GM18517 (cell line): ENCODE measurements at regions not wholly inside any gene's neighbourhood (a gene's known extent, or its start where the extent isn't known, plus 50 kb on each side); places are given as distances from the start of the nearest gene placed in this dataset.
"Not testable (repeated sequence)": the region's sequence is repeated elsewhere in the genome, so short reads cannot be mapped to it uniquely, and the experiment has no call there.

Experiments
- ATAC-seq: cut with Tn5 transposase; IDR thresholded peaks from one replicate; pipeline ENCODE4 v1.9.1; 2021; ENCODE audit warnings: mild to moderate bottlenecking, moderate library complexity; ENCODE audit not compliant: unreplicated experiment

DNA sequence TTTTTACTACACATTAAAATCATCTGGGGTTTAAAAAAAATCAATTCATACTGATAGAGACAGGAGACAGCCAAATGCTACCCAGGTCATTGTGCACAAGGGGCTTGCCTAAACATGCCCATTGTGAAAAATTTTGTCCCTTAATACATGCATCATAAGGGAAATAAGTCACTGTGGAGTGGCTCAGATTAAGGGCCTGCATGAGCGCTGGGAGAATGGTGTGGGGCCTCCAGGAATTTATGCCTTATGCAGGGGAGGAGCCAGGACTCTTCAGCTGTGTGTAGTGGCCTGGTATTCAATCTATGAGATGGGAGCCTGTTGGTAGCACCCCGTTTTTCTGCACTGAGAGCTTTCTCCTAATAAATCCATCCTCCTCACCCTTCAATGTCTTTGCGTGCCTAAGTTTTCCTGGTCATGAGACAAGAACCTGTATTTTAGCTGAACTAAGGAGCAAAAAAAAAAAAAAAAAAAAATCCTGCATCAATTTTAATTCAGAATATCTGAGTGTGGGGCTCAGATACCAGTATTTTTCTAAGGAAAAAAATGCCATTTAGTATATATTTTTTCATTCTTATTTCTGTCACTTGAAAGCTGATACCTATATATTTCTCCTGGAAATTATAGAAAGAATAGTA is 997.6 kb upstream of the ATXN8OS start:
- no peak for ATAC-seq

DNA sequence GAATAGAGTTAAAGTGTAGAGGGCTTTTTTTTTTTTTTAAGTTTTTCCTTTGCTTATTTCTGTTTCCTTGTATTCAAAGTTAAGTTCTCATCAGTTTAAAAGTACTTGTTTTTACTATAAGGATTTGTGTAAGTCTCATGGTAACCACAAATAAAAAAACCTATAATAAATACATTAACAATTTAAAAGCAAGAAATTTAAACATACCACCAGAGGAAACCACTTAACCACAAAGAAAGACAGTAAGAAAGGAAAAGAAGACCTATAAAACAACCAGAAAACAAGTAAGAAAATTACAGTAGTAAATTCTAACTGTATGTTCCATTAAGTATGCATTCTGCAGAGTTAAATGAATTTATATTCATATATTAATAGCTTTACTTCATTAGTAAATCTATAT is 999.1 kb upstream of the ATXN8OS start:
- no peak for ATAC-seq

DNA sequence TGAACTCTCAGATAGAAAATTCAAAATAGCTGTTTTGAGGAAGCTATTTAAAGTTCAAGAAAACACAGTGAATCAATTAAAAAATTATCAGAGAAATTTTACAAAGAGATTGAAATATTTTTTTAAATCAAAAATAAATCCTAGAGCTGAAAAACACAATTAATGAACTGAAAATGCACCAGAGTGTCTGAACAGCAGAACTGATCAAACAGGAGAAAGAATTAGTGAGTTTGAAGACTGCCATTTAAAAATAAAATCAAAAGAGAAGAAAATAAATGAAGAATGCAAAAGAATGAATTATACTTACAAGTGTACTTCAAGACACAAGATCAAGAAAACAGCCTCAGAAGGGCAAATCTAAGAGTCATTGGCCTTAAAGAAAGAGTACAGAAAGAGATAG is 1000.2 kb upstream of the ATXN8OS start:
- no peak for ATAC-seq

DNA sequence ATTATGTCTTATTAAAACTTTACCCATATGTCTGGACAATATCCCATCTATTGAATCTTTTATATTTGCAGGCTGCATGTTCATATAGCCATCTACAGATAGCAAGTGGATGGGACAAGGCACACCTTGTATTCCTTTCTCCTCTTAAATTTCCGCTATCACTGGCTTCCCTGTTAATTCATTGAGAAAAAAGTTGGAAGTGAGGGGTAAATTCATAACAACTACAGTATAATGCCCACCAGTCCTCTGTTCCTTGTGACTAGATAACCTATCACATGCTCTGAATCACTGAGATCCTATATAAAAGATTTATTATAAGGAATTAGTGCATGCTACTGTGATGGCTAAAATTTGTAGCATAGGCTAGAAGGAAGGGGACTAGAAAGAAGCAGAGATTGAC is 1005.8 kb upstream of the ATXN8OS start:
- ATAC-seq, result no peak

DNA sequence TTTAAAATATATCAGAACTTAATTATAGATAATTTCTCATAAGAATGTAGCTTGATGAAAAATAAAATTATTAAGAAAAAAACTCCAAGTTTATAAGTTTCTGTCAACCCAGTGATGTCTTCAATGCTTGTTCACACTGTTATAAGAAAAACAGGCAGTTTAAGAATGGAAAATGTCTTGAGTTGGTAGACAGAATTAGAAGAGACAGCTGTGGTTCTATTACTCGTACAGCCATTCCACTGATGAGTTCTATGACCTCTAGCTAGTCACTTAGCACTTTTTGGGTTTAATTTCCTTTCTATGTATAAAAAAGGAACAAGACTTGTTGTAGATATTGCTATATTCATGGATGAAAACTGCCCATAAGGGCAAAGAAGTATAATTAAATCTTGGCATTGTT is 1013.1 kb upstream of the ATXN8OS start:
- no peak for ATAC-seq

DNA sequence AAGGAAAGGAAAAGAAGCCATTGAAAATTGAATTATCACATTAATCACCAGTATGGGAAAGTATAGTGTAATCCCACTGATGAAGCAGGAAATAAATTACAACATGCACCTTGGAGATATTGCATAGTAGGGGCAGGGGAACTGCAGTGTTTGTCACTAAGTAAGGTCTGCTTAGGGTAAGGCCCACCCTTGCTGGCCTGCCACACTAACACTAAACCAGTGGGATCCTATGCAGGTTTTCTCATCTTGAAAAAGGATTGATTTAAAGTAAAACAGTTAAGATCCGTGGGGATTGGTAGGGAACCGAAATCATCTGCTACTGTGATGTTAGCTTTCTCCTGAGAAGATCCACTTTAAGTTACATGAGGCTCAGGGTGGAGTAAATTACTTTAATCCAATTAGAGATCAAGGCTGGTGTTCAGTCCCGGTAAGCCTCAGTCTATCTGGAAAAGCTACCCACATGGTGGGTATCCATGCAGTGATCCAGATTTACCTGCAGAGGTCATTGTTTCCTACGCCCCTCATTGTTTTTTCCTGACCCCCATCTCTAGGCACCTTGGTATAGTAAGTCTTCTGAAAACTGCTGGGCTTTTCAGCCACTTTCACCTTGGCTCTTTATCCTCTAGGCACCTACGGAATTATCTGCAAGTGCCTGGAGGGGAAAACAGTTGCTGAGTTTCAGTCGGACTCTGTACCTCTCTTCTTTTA is 1014.9 kb upstream of the ATXN8OS start:
- ATAC-seq, result no peak

DNA sequence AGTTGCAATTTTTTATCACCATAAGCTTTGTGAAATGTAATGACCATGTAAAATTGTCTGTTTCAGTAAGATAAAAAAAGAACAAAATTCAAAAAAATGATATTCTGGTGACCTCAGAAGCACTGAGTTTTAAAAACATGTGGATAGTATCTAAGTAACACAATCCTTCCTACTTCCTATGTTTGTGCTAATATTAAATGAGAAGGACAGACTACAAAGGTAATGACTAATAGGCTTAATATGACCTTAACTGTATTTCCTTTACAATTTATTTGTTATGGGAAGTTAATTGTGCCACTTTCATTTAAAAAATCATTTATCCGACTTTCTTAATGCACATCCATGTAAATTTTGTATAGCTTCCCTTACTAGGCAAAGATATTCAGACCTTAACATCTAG is 1030.4 kb upstream of the ATXN8OS start:
- no peak for ATAC-seq

DNA sequence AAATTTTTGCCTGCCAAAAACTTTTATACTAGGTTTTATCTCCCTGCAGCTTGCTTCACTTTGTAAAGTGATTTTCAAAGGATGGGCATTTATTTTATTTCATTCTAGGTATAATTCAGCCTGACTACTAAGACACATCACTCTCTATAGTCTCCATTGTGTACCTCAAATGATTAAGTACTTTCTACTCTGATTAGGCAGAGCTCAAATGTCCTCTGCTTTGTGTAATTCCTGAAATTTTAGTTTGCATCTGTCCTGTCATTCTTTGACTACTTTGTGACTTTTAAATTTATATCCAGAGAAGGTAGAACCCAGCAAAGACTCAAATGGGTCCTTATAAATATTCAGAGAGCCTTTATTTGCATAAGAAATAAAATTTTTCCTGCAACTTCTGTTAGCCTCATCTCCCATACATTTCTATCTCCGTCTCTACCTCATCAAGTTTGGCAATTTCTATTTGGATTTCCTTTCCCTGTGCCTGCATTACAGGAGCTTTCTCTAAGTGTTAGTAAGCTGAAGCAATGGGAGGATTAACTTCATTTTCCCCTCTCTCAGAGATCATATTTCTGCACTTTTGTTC is 1038.0 kb upstream of the ATXN8OS start:
- ATAC-seq, result no peak

DNA sequence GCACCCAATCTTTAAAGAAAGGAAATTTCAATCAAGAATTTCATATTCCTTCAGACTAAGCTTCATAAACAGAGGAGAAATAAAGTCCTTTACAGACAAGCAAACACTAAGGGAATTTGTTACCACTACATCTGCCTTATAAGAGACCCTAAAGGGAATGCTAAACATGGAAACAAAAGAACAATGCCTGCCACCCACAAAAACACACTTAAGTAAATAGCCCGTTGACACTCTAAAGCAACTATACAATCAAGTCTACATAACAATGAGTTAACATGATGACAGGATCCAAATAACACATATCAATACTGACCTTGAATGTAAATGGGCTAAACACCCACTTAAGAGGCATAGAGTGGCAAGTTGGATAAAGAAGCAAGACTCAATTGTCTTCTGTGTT is 1056.9 kb upstream of the ATXN8OS start:
- ATAC-seq, result no peak

DNA sequence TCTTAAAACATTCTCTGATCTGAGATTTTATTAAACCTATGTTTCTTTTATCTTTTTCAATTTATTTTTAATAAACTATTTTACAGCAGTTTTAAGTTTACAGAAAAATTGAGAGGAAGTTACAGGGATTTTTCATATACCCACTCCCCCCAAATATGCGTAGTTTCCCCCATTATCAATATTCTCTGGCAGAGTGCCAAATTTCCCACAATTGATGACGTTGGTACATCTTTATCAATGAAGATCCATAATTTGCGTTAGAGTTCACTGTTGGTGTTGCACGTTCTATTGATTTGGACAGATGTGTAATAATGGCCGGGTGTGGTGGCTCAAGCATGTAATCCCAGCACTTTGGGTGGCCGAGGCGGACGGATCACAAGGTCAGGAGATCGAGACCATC is 1063.0 kb upstream of the ATXN8OS start:
- ATAC-seq, result no peak

DNA sequence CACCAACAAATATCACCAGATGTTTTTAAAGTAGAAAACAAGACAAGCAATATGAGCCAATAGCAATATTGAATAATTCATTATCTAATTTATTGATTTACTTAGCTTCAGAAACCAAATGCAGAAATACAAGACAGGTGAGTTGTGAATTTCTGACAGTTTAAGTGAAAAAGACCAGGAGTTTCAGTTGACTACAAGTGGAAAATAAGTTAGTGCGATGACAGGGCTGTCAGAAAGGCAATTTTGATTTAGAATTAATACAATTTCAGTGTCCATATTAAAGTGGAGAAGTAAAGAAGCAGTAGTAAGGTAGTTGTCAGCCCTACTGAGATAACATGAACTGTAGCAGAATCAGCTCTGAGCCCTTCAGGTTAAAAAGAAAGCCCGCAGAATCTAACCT is 1066.7 kb upstream of the ATXN8OS start:
- ATAC-seq, result no peak

DNA sequence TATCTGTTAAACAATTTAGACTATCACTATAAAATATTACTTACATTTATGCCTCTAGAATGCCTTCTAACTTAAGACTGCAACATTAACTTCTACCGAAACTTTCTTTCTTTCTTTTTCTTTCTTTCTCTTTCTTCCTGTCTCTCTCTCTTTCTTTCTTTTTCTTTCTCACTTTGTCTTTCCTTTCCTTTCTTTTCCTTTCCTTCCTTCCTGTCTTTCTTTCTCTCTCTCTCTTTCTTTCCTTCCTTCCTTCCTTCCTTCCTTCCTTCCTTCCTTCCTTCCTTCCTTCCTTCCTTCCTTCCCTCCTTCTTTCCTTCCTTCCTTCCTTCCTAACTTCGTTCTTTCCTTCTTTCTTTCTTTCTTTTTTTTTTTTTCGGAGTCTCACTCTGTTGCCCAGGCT is 1071.9 kb upstream of the ATXN8OS start:
- ATAC-seq, result no peak

DNA sequence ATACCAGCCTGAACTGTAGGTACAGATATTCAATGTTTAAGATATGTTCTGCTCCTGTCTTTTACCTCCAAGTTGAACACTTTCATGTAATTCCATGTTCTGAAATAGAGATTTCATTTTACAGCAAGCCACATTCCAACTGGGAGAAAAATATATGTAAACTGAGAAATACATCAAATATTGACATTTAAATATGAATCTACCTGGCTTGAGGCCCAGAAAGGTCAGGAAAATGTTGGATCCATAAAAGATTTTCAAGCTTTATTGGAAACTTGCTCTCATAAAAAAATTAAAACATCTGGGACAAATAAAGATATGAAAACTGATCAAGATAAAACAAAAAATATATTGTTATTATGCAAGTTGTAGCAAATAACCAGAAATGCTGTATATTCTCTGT is 1078.7 kb upstream of the ATXN8OS start:
- ATAC-seq, result no peak

DNA sequence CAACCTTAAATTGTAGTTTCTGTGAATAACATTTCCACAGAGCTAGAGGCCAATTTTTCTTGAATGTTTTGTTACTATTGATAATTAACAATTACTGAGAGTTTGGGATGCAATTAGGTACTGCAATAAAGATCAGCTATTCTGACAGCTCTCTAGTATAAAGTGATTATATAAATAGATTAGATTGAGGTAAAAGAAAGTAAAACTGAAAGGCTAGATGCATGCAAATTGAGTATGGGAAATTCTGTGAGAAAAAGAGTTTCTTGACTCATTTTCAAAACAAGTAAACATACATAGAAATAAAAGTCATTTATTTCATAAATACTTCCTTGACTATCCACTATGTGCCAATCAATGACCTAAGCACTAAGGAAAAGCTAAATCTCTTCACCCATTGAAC is 1087.5 kb upstream of the ATXN8OS start:
- ATAC-seq, result no peak

DNA sequence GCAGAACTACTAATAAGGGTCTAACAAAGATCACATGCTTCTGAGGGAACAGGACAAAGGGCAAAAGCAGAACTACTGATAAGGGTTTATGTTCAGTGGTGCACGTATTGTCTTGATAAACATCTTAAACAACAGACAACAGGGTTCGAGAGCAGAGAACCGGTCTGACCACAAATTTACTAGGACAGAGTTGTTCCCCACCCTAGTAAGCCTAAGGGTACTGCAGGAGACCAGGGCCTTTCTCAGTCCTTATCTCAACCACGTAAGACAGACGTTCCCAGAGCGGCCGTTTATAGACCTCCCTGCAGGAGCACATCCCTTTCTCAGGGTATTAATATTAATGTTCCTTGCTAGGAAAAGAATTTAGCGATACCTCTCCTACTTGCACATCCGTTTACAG is 1089.5 kb upstream of the ATXN8OS start:
- ATAC-seq, result not testable (repeated sequence)

DNA sequence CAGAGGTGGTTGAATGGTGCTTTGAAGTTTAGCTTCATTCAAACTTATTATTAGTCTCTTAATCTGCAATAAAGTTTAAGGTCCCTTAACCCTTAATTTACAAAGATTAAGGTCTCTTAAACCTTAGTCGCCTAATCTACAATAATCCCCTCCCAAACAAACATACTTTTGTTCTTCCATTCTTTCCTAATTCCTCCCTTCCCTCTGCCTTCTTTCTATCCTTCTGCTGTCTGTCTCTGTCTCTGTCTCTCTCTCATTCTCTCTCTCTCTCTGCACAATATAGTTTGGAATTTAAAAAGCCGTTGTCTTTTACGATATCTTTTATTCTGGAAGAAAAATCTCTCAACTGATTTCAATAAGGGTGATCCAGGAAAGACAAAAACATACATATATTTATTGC is 1096.8 kb upstream of the ATXN8OS start:
- no peak for ATAC-seq

DNA sequence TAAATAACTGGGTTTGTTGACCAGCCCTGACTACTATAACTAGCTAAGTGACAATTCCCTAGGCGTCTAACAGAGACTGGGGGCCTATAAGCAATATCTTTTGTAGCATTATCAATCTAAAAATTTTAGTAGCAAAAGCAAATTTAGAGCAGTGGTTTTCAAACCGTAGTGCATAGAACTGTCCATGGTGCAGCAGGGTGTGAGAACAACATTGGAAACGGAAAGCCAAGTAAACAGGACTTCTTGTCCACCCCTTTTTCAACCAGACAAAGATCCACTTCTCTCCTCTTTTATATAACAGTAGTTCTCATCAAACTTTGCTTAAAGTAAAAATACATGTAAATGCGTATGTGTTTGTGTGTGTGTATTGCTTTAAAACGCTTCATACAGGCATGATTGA is 1099.1 kb upstream of the ATXN8OS start:
- no peak for ATAC-seq

DNA sequence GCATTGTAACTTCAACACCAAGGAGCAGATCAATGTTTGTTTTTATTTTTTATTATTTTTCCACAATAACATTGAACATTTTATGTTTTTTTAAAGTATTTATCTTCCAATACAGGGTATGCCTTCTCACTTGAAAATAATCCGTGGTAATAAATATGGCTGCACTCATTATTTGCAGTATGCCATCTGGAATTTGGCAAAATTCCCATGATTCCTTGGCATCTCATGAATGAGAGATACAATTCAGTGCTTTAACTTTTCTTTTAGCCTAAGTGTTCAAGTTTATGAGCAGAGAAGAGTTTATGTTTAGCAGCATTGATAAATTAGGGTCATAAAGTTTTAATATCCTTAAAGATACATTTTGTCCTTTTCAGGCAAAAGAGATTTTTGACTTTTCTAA is 1109.6 kb upstream of the ATXN8OS start:
- ATAC-seq, result no peak

DNA sequence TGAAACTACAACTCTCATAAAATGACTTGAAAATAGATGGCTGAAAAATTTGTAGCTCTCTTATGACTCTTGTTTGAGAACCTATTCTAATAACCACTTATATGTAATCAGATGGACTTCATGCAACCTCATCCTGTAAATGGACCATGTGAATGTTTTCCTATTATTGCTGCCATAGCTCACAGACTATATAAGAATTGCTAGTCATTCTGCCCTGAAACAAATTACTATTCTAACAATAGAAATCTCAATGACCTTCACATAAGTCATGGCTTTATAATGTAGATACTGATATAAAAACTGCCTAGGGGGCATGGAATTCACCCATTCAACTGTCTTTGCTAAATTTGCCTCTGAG is 1111.0 kb upstream of the ATXN8OS start:
- no peak for ATAC-seq

DNA sequence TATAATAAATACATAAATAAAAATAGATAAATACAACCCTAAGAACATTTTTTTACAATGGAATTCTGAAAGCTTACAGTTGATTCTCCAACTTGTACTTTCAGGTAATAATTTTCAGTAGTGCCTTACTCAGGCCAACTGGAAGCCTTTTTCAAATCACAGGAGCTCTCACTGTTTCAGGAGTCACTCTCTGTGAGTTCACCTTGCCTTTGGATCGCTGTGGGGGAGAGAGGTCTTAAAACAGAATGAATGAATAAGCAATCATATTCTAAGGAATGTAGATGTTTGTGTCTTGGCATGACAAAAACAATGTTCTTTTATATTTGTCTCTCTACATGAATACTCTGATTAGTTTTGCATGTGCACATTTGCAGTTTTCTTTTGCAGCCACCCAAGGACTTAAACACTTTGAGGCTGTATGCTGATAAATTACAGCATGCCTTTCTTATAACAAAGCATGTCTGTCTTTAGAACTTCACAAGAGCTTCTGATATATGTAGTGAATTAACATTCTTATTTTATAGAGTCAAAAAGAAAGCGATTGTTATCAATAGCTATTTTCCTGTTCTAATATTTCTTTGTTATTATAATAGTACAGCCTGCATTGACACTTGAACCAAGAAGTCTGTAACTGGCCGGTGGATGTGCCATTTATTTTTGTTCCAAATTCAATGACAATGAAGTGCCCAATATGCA is 1111.5 kb upstream of the ATXN8OS start:
- no peak for ATAC-seq

DNA sequence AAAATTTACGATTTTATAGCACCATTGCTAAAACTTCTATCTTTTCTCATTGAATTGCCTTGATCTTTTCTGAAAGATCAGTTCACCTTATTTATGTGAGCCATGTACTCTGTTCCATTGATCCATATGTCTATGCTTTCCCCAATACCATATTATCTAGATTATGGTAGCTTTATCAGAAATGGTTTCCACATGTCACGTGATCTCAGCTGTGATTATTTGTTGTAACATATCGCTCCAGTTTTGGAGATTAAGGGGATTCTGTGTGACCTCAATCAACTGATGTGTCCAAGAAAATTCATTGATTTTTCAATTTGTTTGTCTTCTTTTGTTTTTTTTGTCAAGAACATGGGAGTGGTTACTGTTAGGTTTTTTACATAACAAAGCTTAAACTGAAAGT is 1114.5 kb upstream of the ATXN8OS start:
- no peak for ATAC-seq

DNA sequence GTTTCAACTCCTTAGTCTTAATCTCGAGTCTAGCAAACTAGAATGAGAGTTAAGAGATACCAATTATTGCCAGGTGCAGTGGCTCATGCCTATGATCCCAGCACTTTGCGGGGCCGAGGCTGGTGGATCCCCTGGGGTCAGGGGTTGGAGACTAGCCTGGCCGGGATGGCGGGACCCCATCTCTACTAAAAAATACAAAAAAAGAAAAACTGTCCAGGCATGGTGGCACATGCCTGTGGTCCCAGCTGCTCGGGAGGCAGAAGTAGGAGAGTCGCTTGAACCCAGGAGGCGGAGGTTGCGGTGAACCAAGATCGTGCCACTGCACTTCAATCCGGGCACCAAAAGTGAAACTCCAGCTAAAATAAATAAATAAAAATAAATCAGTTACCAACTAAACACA is 1119.5 kb upstream of the ATXN8OS start:
- no peak for ATAC-seq
